ENCODE measurements at regions not wholly inside any gene's neighbourhood (a gene's known extent, or its start where the extent isn't known, plus 50 kb on each side); places are given as distances from the start of the nearest gene placed in this dataset.
"Not testable (repeated sequence)": the region's sequence is repeated elsewhere in the genome, so short reads cannot be mapped to it uniquely, and the experiment has no call there.

DNA sequence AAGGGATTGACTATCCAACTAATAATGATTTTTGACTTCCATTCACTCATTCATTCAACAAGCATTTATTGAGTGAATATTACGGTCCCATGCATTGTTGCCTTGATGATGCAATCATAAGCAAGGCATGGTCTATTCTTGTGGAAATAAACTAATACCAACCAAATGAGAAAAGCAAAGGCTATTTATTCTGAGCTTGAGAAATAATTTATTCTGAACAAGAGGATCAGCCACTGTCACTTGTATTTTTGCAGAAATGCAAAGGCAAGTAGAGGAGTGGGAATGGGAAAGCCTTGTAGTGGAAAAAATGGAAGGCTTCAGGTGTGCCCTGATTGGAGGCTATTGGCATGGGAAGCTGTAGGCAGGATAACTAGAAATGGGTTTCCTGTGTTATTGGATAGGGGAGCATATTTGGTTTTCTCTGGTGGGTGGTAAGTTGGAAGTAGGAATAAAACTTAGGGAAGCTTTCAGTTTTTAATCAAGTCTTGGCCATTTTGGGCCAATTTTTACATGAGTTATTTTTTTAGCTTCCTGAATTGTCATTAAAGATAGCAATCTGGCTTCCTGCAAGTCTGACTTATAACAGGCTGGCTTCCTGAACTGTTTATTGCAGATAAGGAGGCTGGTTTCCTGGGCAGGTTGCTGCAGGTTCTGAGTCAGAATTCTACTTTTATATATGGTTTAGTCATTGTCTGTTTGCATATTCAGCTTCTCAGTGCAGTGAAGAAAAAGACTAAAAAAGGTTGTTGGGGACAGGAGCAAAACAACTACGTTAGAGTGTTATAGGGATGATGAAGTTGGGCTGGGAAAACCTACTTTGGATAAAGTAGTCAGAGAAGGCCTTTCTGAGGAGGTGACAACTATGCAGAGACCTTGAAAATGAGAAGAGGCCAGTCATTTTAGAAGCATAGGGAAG is 106.7 kb downstream of the APIP start:
- intact Hi-C loops (cut with DNase I; ENCODE audit: low total_unique reads) = no loop called here
- no peak overlapping the region for H3K27ac ChIP-seq
- no peaks in the 10 kb centered on the region for H3K36me3 ChIP-seq (ENCODE audit: low read depth, missing control alignments)
- H3K4me1 ChIP-seq = no peaks in the 10 kb centered on the region
- no peaks in the 10 kb centered on the region for H3K9me3 ChIP-seq
- TF ChIP-seq POLR2A (IDR thresholded peaks at IDR 0.05) = no peak
- TF ChIP-seq, protein P1, sequence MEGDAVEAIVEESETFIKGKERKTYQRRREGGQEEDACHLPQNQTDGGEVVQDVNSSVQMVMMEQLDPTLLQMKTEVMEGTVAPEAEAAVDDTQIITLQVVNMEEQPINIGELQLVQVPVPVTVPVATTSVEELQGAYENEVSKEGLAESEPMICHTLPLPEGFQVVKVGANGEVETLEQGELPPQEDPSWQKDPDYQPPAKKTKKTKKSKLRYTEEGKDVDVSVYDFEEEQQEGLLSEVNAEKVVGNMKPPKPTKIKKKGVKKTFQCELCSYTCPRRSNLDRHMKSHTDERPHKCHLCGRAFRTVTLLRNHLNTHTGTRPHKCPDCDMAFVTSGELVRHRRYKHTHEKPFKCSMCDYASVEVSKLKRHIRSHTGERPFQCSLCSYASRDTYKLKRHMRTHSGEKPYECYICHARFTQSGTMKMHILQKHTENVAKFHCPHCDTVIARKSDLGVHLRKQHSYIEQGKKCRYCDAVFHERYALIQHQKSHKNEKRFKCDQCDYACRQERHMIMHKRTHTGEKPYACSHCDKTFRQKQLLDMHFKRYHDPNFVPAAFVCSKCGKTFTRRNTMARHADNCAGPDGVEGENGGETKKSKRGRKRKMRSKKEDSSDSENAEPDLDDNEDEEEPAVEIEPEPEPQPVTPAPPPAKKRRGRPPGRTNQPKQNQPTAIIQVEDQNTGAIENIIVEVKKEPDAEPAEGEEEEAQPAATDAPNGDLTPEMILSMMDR (IDR thresholded peaks at IDR 0.05) = no peak
- no peaks in the 10 kb centered on the region for H3K27me3 ChIP-seq
- WGBS, 2 donors = 76% methylated on average over 2 of the region's 2 CpGs
- DNase-seq = no peak
- H3K4me3 ChIP-seq = no peak overlapping the region

- WGBS, 2 donors = 83 to 88% methylated on average over 5 of the region's 5 CpGs
- Histone ChIP-seq H3K36me3 (ENCODE audit: low read depth, missing control alignments) (no peaks in the 10 kb centered on the region), H3K27ac (no peak overlapping the region), H3K4me1 (no peaks in the 10 kb centered on the region), H3K27me3 (no peaks in the 10 kb centered on the region), H3K4me3 (no peak overlapping the region), H3K9me3 (no peaks in the 10 kb centered on the region)
- TF ChIP-seq POLR2A (IDR thresholded peaks at IDR 0.05) = no peak
- TF ChIP-seq, protein P1 (IDR thresholded peaks at IDR 0.05) = no peak
- intact Hi-C loops (cut with DNase I; ENCODE audit: low total_unique reads) = no loop called here
- DNase-seq = no peak
Measured at GRCh38 chr11:34806875-34807274, 109.3 kb downstream of the APIP start.

DNA sequence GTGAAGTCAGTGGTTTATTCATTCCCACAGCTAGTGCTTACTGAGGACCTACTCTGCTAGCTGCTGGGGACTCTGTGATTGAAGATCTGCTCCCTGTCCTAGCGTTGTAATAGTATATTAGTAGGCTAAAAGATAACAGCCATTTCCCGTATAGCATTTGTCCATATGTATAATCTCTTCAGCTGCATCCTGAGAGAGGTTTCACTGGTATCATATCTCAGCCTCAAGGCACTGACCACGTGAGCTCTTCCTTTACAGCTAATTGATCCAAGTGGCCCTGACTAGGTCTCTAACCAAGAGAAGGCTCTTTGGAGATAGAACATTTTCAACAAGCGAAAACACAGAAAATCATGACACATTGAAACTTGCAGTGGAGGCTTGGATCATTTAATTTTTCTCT is 110.2 kb downstream of the APIP start:
- no peaks in the 10 kb centered on the region for H3K27me3 ChIP-seq
- 75 to 90% methylated on average over 4 of the region's 4 CpGs for WGBS, 2 donors
- H3K36me3 ChIP-seq (ENCODE audit: low read depth, missing control alignments) = no peaks in the 10 kb centered on the region
- no peak for DNase-seq
- TF ChIP-seq, protein P1 (IDR thresholded peaks at IDR 0.05) = no peak
- no peak for TF ChIP-seq POLR2A (IDR thresholded peaks at IDR 0.05)
- H3K4me1 ChIP-seq = no peaks in the 10 kb centered on the region
- intact Hi-C loops (cut with DNase I; ENCODE audit: low total_unique reads) = no loop called here
- no peaks in the 10 kb centered on the region for H3K9me3 ChIP-seq
- H3K4me3 ChIP-seq = no peak overlapping the region
- no peak overlapping the region for H3K27ac ChIP-seq

- TF ChIP-seq POLR2A (IDR thresholded peaks at IDR 0.05) = no peak
- TF ChIP-seq, protein P1 (IDR thresholded peaks at IDR 0.05) = no peak
- H3K27ac ChIP-seq = no peak overlapping the region
- intact Hi-C loops (cut with DNase I; ENCODE audit: low total_unique reads) = no loop called here
- H3K4me1 ChIP-seq = no peaks in the 10 kb centered on the region
- no peak for DNase-seq
- H3K9me3 ChIP-seq = no peaks in the 10 kb centered on the region
- H3K4me3 ChIP-seq = no peak overlapping the region
- no peaks in the 10 kb centered on the region for H3K36me3 ChIP-seq (ENCODE audit: low read depth, missing control alignments)
- H3K27me3 ChIP-seq = no peaks in the 10 kb centered on the region
- 95 to 100% methylated on average over 1 of the region's 1 CpG for WGBS, 2 donors
Measured at GRCh38 chr11:34799848-34800247, 116.3 kb downstream of the APIP start.

DNA sequence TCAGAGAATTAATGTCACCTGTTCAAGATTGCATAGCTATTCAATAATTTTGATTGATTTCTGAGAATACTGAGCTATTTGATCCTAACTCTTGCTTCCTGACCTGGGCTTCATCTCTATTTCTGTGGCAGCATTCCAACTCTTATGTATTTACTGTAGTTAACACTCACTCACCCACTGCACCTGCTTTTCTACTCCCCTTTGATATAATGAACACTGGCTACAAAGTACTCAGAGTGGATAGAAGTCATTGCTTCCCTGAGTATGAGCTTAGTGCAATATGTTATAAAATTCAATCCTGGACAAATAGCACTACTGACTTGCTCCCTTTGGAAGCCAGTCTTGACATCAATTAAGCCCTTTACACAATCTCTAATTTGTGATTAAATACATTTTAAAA is 117.2 kb downstream of the APIP start:
- no peak for DNase-seq
- H3K4me1 ChIP-seq = no peaks in the 10 kb centered on the region
- no peak for TF ChIP-seq POLR2A (IDR thresholded peaks at IDR 0.05)
- TF ChIP-seq, protein P1 (IDR thresholded peaks at IDR 0.05) = no peak
- intact Hi-C loops (cut with DNase I; ENCODE audit: low total_unique reads) = no loop called here
- no peak overlapping the region for H3K27ac ChIP-seq
- H3K9me3 ChIP-seq = no peaks in the 10 kb centered on the region
- H3K4me3 ChIP-seq = no peak overlapping the region
- no peaks in the 10 kb centered on the region for H3K36me3 ChIP-seq (ENCODE audit: low read depth, missing control alignments)
- no peaks in the 10 kb centered on the region for H3K27me3 ChIP-seq

- H3K27me3 ChIP-seq; H3K4me3 ChIP-seq; DNase-seq; H3K36me3 ChIP-seq (ENCODE audit: low read depth, missing control alignments); intact Hi-C loops (cut with DNase I; ENCODE audit: low total_unique reads); H3K9me3 ChIP-seq; H3K4me1 ChIP-seq; H3K27ac ChIP-seq: not testable (repeated sequence)
Measured at GRCh38 chr11:34797497-34797896, 118.7 kb downstream of the APIP start.

Data from testis (tissue), 2 donors.